Stimulated activated naive CD4-positive, alpha-beta T cell (primary cell): ENCODE measurements at regions not wholly inside any gene's neighbourhood (a gene's known extent, or its start where the extent isn't known, plus 50 kb on each side); places are given as distances from the start of the nearest gene placed in this dataset.

Experiments
- DNase-seq, 6 experiments: peaks; one replicate each; lab custom pipeline; 2025; lab: John Stamatoyannopoulos, UW

DNA sequence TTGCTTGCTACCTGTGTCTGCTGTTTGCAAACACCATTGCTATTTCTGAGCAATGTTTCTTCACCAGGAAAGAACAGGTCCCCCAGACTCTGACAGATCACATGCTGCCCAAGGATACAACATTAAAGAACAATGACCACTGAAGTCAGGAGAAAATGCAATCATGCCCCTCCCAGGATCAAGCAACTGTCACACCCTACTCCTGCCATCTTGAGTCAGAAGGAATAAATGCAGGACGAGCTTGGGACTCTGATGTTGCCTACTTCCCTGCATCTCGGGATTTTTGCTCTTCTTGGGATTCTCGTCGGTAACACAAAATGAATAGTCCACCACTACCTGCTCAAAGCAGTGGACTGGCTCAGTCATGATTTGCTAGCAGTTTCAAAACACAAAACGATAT, 490.6 kb downstream of the COG6 start:
- no peak for DNase-seq

DNA sequence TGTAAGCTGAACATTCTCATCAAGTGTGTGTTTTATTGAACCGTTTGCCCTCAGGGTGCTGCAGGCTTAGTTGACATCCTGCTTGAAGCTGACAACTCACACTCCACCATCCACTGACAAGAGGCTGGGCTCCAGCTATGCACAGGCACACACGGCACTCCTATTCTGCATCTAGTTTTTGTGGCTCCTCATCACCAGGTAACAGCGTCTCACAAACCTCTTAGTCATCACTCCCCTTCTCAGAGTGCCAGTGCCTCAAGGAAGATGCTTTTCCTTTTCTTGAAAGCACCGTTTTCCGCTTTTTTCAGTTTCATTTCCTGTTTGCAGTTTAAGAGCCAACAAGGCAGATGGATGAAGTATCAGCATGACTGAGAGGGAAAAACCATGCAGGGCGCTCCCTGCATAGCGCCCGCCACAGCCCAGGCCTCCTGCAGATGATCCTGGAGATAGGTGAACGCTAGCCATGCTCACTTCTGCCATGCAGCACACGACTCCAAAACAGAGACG, 491.2 kb downstream of the COG6 start:
- peak in 2 of 6 experiments; percentile 10 to 23 for DNase-seq

DNA sequence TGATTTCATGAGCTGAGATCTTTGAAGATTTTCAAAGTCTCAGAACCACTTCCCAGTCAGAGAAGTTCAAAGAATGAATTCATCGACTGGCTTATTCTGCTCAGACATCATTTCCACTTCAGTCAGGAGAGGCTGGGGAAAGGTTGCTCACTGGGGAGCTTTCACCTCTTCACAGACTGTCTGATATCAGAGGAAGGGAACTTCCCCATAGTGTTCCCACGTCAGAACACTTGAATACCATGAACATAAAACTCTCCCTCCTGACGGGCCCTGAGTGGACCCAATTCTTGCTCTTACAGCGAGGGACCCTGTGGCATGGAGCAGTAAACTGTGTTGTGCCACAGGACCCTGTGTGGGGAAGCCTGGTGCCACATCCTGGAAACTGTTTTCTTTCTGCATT, 492.6 kb downstream of the COG6 start:
- DNase-seq = peak; percentile 15 to 54 (median 36)

DNA sequence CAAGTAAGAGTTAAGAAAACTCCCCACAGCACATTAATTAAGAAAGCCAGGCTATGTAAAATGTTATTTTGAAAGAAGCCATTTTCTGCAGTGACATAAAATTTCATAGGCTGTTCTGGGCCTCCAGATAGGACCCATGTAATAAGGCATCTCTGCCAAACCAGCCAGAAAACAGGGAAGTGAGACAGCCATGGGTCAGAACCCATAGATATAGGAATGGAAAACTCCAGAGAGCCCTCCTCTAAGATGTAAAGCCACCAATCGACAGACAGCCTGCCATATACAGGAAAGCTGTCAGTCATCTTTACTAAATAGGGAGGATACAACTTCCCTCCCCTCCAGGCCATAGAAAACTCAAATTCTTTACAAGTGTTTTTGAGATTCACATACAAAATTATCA, 493.3 kb downstream of the COG6 start:
- DNase-seq = no peak

DNA sequence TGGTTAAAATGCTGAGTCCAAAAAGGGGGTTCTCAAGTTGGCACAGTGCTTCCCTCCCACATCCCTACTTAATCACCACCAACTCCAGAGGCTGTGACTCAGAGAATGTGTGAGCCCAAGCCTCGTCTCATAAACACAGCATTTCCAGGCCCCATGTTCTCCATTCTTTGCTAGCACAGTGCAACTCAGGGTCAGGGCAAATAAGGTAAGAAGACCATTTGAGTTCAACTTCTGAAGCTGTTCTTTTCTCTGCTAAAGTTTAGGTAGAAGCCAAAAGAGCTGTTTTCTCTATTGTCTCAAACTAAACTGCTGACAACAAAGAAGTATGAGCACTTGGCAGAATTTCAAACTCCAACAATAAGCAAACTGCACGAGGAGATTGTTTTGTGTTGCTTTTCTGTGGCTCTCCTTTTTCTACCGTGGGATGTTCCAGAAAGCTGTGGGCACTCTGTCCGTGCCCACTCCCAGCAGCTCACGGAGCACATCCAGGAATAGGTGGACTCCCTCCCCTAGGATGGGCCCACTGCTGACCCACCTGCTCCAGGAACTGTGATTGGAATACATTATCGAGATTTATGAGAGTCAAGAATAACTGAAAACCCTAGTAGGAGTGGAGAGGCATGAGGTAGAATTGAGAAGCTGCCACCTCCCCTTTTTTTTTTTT, 494.3 kb downstream of the COG6 start:
- DNase-seq = no peak

DNA sequence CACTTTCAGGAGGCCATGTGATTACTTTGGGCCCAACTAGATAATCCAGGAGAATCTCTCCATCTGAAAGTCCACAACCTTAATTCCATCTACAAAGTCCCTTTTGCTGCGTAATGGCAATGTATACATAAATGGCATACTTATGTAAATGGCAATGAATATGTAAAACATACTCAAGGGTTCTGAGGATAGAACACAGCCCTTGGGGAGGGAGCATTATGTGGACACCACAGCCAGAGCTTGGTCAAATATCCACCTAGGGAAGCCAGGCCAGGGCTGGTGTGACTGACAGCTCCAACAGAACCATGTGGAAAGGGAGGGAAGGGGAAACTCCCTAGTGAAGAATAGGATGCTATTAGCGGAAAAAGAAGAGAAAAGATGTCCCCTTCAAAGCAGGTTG, 496.2 kb downstream of the COG6 start:
- no peak for DNase-seq

DNA sequence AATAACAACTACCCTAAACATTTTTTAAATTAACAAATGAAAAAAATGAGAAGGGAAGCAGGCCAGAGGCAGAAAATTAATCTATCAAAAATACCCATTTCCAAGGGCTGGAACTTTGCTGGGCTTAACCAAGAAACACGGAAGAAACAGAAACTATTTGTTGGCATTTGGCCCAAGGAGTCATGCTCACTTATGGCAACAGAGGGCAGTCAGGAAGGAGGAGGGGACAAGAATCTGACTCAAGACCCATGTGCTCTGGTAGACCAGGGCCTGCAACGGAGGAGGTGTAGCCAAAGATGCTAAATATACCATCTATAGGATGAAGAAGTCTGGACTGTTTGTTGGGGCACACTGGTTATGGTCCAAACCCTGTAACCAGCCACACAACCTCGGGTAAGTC, 496.7 kb downstream of the COG6 start:
- no peak for DNase-seq

DNA sequence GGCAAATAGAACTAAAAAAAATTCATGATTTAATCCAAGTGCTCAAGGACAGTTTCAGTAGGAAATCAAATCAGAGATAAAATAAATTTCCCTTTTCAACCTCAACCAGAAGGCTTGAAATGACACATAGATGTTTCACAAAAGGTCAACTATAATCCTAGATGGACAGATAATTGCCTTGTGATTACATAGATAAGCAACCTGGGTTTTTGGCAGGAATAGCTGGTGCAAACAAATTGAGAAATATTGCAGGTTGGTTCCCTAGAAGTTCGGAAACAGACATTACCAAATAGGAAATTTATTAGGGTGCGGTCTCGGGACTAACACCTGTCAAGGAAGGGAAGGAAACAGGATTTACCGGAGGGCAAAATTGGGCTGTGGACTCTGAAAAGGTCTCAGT, 497.5 kb downstream of the COG6 start:
- DNase-seq = no peak

DNA sequence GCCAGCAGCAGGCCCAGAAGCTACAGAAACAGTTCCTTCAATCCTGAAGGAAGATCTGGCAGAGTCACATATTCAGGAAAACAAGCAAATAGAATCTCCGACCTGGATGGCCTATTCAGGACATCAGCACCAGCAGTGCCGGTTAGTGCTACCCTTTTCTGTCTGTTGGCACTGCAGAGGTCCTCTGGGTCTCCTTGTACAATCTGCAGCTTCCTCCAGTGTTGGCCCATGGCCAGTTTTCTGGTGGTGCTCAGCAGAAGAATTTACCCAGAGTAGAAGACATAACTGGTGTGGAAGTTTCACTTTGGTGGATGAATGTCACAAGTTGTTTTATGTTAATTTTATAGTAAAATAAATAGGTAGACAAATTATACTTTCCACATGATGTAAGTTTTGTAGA, 498.1 kb downstream of the COG6 start:
- peak in 3 of 6 experiments; percentile 6 to 41 (median 28) for DNase-seq

DNA sequence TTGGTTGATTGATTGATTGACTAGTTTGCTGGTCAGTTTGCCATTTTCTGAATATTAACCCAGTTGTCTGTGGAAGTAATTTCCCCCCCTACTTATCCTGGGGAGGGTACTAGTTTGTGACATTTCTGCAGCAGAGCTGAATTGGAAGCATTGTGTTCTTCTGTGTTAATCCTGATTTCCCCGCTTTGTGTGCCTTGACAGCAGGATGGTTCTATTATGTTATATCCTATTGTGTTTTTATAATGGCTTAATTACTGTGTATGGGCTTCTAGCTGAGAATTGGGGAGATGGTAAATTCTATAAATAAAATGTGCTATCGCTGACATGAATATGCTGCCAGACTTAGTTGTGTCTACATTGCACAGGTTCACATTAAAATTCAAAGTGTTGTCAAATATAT, 499.7 kb downstream of the COG6 start:
- no peak for DNase-seq

DNA sequence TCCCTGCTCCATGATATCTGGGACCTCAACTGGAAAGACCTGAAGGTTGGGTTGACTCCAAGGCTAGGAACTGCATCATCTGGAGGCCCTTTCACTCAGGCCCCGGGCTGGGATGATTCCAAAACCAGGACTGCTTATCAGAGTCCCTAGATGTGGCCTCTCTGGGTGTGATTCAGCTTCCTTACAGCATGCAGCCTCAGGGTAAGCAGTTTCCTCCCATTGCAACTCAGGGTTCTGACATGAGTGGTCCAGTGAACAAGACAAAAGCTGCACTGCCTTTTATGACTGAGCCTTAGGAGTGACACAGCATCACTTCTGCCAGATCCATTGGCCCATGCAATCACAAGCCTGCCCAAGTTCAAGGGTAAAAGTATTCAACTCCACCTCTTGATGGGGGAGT, 502.8 kb downstream of the COG6 start:
- no peak for DNase-seq

DNA sequence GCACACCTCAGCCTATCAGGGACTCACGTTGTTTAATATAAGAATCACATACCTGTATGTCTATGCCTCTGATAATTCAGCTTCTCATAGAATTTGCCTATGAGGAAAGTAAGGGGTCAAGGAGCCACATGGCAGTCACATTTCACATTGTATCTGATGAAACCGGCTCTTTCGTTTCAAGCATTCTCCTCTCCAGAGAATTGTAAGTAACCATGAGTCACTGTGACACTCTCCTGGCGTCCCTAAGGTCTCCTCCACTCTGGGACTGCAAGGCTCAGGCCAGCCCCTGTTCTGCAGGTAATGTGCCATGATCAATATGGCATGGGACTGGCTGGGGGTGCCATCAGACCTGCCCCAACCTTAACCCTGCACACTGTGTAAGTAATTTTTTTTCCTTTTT, 503.3 kb downstream of the COG6 start:
- DNase-seq = no peak

DNA sequence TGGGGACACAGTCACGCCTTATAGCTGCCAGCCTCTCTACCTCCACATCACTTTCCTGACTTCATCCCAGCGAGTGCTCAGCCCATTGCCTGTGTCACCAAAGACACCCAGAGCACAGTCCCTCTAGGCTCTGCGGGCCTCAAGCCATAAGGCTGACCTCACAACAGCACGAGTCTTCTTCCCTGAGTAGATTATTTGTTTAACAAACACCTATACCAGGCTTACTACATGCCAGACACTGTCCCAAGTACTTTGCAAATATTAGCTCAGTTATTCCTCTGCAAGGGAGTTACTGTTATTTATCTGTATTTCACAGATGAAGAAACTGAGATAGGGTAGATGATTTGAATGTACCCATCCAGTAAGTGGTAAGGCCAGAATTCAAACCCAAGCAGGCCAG, 504.3 kb downstream of the COG6 start:
- no peak for DNase-seq

DNA sequence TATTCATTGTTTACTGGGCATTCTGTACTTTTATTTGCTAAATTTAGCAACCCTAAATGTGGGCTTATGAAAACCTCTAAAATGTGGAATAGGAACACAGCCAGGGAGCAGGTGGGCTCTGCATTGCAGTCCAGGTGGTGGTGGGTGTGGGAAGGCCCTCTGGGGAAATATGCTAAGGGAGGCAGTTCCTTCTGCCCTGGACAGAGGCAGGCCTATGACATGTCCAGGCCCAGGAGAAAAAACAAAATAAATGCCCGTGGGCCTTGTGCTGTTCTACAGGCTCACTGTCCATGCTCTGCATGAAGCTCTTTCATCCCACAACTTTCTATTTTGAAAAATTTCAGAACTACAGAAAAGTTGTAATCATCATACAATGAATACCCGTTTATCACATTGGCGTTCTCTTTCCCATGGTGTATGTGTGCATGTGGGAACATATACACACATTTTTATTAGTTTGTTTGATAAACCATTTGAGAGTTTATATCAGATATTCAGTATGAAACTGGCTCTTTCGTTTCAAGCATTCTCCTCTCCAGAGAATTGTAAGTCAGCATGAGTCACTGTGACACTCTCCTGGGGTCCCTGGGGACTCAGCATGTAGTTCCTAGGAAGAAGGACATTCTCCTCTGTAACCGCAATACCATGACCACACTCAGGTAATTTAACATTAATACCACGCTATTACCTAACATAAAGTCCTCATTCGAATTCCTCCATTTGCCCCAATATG, 505.3 kb downstream of the COG6 start:
- no peak for DNase-seq

DNA sequence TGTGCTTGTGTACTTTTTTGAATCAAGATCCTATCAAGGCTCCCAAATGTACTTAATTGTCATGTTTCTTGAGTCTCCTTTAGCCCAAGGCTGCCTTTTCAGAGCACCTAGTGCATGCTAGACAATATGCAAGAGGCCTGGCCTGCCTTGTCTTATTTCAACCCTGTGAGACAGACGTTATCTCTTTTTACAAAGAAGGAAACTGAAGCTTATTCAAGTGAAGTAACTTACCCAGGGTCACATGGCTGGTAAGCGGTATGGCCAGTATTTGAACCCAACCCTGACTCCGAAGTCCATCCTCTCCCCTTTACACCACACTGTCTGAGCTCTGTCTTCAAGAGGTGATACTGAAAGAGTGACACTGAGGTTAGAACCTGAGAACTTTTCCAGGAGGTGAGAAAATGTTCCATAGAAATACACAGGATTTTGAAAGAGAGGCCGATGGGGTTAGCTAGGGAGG, 505.1 kb downstream of the FOXO1 start:
- no peak for DNase-seq

DNA sequence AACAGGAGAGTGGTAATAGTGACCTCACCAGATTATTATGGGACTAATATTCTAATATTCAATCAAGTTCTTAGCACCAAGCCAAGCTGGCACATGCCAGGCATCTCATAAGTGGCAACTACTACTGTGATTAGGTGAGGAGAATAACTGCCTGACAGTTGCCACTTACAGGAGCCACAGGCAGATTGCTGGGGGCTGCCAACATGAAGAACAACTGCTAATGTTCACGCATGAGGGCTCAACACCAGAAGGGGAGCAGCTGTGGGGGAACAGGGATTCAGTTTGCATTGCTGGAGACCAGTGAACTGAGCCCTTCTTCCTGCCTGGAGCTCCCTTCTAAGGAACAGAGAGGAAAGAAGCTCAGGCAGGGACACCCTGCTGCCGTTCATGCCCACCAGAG, 504.5 kb downstream of the FOXO1 start:
- DNase-seq = no peak

DNA sequence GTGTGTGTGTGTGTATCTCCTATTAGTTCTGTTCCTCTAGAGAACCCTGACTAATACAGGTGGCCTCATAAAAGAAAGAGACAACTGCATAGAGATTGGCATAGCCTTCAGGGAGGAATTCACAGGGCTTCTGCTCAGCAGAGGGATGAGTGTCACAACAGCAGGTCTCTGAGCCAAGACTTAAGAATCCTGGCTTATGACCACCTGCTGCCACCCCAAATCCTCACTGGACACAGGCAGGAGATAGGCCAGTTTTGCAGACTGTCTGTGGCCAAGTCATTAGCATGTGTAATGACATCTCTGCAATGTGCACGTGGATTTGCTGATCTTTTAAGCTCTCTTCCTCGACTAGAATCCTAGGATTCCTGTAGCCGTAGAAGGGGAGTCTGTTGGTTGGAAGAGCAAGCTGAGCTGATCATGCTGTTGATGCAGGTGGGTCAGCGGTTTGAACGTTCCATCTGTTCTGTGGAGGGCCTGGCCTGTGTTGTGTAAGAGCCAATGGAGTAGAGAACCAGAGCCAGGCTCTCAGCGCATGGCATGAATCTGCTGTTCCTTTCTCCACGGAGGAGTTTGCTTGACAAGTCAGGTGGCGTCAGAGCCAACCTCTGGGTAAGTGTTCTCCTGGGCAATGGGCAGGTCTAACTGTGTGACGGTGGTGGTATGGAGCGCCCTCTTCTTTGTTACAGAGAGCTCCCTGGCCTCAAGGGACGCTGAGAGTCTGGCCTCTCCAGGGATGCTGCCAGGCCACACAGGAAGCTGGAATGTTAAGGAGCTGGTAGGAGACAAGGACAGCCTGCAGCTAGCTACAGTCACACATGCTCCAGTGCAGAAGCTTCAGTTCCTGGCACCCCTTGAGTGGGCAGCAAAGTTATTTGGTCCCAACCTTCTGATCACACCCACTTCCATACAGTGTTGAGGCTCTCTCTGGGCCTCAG, 503.1 kb downstream of the FOXO1 start:
- DNase-seq = no peak

DNA sequence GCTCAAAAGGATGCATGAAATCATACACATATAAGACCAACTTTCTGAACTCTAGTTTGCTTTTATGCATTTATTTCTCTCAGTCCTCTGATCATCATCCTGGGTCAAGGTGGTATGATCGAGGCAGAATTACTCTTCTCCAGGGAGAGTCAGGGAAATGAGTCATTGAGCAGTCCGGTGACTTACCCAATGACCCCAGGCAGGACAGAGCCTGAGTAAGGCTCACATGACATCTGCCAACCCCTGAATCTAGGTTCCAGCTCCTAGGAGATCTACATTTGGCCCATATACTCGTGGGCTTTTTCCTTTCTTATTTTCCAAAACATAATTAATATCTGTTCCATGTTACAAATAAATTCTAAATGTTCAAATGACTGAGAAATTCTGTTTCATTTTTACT, 502.3 kb downstream of the FOXO1 start:
- no peak for DNase-seq

DNA sequence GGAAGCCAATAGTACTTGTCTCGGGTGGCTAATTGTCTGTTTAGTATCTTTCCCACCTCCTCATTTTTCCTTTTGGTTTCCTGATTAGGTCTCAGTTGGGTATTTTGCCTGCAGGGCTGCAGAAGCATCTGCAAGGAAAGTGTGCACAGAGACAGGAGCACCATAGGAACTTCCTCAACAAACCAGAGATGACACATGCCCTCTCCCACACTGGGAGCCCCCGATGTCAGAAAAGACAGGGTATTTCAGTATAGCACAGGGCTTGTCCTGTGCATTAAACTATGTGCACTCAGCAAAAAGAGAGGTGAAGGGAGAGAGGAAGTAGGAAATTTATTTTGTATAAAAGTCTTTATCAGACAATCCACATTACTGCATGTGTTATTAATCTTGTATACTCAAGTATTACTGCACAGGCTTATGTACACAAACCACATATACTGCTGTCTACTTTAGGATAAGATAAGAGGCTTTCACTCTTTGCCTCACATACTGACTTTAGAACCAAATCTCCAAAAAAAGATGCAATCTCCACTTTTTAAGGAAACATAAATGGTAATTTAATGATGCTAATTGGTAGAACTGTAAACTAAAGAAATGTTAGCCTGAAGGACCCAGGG, 501.0 kb downstream of the FOXO1 start:
- no peak for DNase-seq

DNA sequence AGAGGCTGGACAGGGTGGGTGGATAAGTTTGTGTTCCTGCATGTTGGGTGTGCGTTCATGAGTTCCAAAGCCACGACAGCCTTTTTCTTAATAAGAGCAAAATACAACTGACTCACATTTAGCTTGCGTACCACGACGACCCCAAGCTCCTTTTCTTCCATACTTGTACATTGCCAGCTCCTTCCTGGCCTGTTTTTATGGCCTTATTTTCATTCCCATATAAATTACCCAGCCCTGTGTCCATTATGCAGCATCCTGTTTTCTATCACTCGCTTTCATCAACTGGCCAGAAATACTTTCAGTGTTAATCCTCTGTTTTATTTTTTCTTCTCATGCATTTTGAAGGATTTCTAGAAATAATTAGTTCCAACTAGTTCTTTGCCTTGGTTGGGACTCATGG, 499.1 kb downstream of the FOXO1 start:
- DNase-seq = no peak

DNA sequence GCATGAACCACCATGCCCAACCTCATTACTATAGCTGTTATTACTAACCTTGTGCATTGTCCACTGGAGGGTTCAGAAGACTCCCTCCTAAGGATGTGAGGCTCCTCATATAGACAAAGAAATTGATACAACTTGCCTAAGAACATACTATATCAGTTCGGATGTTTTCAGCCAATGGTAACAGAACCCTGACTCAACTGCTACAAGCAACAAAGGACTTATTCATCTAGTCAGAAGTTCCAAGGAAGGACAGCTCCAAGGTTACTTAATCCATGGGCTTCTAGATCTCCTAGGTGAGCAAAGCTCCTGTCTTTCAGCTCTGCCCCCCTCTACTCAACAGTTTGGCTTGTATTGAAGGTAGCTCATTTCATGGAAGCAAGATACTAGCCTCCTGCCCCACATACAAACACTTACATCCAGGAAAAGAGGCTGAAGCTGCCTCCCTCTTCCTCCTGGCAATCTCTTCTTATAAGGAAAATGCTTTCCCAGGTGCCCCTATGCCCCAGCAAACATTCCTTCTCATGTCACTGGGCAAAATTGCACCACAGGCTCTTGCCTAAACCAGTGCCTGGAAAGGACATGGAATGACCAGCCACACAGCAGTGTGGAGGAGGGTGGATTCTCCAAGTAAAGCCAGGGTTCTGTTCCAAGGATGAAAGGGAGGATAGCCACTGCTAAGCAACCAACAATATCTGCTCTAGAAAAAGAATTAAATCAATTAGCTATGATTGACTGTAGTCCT, 497.8 kb downstream of the FOXO1 start:
- no peak for DNase-seq
